Transverse colon (tissue), 4 donors: ENCODE measurements at regions not wholly inside any gene's neighbourhood (a gene's known extent, or its start where the extent isn't known, plus 50 kb on each side); places are given as distances from the start of the nearest gene placed in this dataset.

Experiments used
- DNase-seq: peaks from one replicate; pipeline ENCODE4 v3.0.0-alpha.2; 2019
- H3K27ac ChIP-seq, 4 donors: fragments of 200-600 bp; sonication (generic); 2 replicates each; pipeline ENCODE4 v1.5.1; 2016 to 2018; ENCODE audit warnings: inconsistent platforms in 4 of 4
- H3K27me3 ChIP-seq: fragments of 200-600 bp; sonication (generic); 2 replicates; pipeline ENCODE4 v1.5.1; 2017; ENCODE audit warnings: inconsistent platforms
- H3K36me3 ChIP-seq, 4 donors: fragments of 200-600 bp; sonication (generic); 2 replicates each; pipeline ENCODE4 v1.5.1; 2017 to 2019; ENCODE audit warnings: inconsistent platforms in 4 of 4
- H3K4me1 ChIP-seq, 4 donors: fragments of 200-600 bp; sonication (generic); 2 replicates each; pipeline ENCODE4 v1.5.1; 2017 to 2020; ENCODE audit warnings: inconsistent platforms in 4 of 4
- H3K4me3 ChIP-seq, 4 donors: fragments of 200-600 bp; sonication (generic); 1 replicate in 1 of 4; 2 replicates in 3 of 4; pipeline versions ENCODE4 v1.5.1 to v1.6.1; 2017 to 2019; ENCODE audit warnings: inconsistent platforms in 4 of 4
- H3K9me3 ChIP-seq, 2 donors: fragments of 200-600 bp; sonication (generic); 2 replicates each; pipeline ENCODE4 v1.5.1; 2017 to 2019; ENCODE audit warnings: inconsistent platforms in 2 of 2
- EP300 ChIP-seq: sonication (generic); formaldehyde crosslinking; IDR thresholded peaks from one replicate; pipeline ENCODE4 v1.6.1; 2017; ENCODE audit warnings: antibody characterized with exemption, low read depth
- POLR2A ChIP-seq: fragments of 450-650 bp; IDR thresholded peaks from one replicate; pipeline ENCODE4 v1.6.1; 2016; ENCODE audit warnings: antibody characterized with exemption, mild to moderate bottlenecking, moderate library complexity
- POLR2AphosphoS5 ChIP-seq, 3 donors: sonication (generic); formaldehyde crosslinking; IDR thresholded peaks; one replicate each; pipeline ENCODE4 v1.6.1; 2016; ENCODE audit warnings: antibody characterized with exemption in 3 of 3
- WGBS, 2 donors: methylation state at CpG; one replicate each; pipeline ENCODE4 v1.1.5; 2018; ENCODE audit warnings: low coverage in 1 of 2; 5-methylcytosine and 5-hydroxymethylcytosine counted together
- in situ Hi-C, 4 donors: fragments of 200-750 bp; cut with MboI; loops; one replicate each; pipeline versions ENCODE4 v1.15.0 to v1.15.1; 2017; ENCODE audit warnings: low sequenced_read_pairs in 3 of 4, low pct_ligation_motif_present in 1 of 4, low pct_unique_long_range_greater_than_20kb in 1 of 4
- intact Hi-C: fragments of 100-400 bp; cut with DNase I; formaldehyde crosslinking; loops from one replicate; pipeline ENCODE4 v1.15.1; 2023; ENCODE audit warnings: low total_unique reads
- TF ChIP-seq, protein P1 (sequence below), 5 experiments: fragments of 200-600 bp in 3 of 5; fragments of 450-650 bp in 2 of 5; sonication (generic) in 3 of 5; IDR thresholded peaks; 1 replicate in 2 of 5; 2 replicates in 3 of 5; pipeline ENCODE4 v1.5.1; 2016 to 2017; ENCODE audit warnings: antibody characterized with exemption in 5 of 5, inconsistent platforms in 3 of 5, mild to moderate bottlenecking in 2 of 5, moderate library complexity in 1 of 5

GRCh38 chr6:139695361-139695760 is 320.9 kb upstream of the CITED2 start:
- TF ChIP-seq POLR2AphosphoS5 (IDR thresholded peaks at IDR 0.05) = no peak
- no peak for TF ChIP-seq POLR2A
- no peak for TF ChIP-seq EP300
- TF ChIP-seq, protein P1, sequence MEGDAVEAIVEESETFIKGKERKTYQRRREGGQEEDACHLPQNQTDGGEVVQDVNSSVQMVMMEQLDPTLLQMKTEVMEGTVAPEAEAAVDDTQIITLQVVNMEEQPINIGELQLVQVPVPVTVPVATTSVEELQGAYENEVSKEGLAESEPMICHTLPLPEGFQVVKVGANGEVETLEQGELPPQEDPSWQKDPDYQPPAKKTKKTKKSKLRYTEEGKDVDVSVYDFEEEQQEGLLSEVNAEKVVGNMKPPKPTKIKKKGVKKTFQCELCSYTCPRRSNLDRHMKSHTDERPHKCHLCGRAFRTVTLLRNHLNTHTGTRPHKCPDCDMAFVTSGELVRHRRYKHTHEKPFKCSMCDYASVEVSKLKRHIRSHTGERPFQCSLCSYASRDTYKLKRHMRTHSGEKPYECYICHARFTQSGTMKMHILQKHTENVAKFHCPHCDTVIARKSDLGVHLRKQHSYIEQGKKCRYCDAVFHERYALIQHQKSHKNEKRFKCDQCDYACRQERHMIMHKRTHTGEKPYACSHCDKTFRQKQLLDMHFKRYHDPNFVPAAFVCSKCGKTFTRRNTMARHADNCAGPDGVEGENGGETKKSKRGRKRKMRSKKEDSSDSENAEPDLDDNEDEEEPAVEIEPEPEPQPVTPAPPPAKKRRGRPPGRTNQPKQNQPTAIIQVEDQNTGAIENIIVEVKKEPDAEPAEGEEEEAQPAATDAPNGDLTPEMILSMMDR (IDR thresholded peaks at IDR 0.05) = no peak
- DNase-seq = no peak
- intact Hi-C loops (no loop called here), in situ Hi-C loops (no loop called here)
- Histone ChIP-seq H3K9me3 (no peaks in the 10 kb centered on the region), H3K4me1 (peaks cover 0 to 27% (median 11%) of the 10 kb centered on the region in 4 donors), H3K4me3 (no peak overlapping the region), H3K27ac (no peak overlapping the region), H3K27me3 (no peaks in the 10 kb centered on the region), H3K36me3 (no peaks in the 10 kb centered on the region)
- WGBS, 2 donors = 74 to 100% methylated on average over 1 of the region's 1 CpG

- Histone ChIP-seq H3K36me3 (no peaks in the 10 kb centered on the region), H3K4me1 (peaks cover 0 to 12% (median 0%) of the 10 kb centered on the region in 4 donors), H3K9me3 (no peaks in the 10 kb centered on the region), H3K4me3 (no peak overlapping the region), H3K27ac (no peak overlapping the region), H3K27me3 (no peaks in the 10 kb centered on the region)
- DNase-seq = no peak
- WGBS, 2 donors = 79 to 92% methylated on average over 1 of the region's 1 CpG
- intact Hi-C loops = no loop called here
- TF ChIP-seq EP300 (no peak), POLR2AphosphoS5 (IDR thresholded peaks at IDR 0.05) (no peak)
- in situ Hi-C loops = no loop called here
These were observed 319.3 kb upstream of the CITED2 start for GRCh38 chr6:139693735-139694134.

DNA sequence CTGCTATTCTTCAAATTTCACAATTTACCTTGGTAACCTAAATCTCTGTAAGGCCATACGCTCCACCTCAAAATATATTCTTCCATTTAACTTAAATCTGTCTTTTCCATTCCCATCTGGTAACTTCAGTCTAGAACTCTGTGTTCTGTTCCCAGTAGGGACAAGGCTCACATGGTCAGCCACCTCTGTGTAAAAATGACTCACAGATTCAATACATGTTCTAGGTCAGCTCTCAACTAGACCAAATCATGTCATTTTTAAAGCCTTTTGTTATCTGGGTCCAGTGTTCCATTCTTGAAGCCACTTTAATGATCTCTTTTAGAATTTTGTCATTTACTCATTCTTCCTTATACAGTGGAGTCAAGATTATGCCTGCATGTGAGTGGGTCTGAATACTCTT is 315.6 kb upstream of the CITED2 start:
- H3K9me3 ChIP-seq = no peaks in the 10 kb centered on the region
- H3K27me3 ChIP-seq = no peaks in the 10 kb centered on the region
- no peak overlapping the region for H3K4me3 ChIP-seq
- in situ Hi-C loops = no loop called here
- H3K4me1 ChIP-seq = no peaks in the 10 kb centered on the region
- DNase-seq = no peak
- WGBS, 2 donors = 95 to 100% methylated on average over 1 of the region's 1 CpG
- intact Hi-C loops = no loop called here
- H3K27ac ChIP-seq = no peak overlapping the region
- no peaks in the 10 kb centered on the region for H3K36me3 ChIP-seq
- no peak for TF ChIP-seq POLR2A
- TF ChIP-seq POLR2AphosphoS5 (IDR thresholded peaks at IDR 0.05) = no peak
- TF ChIP-seq EP300 = no peak
- TF ChIP-seq, protein P1 (IDR thresholded peaks at IDR 0.05) = no peak

GRCh38 chr6:139687055-139687454 is 312.6 kb upstream of the CITED2 start:
- in situ Hi-C loops (no loop called here), intact Hi-C loops (no loop called here)
- 91% methylated on average over 2 of the region's 2 CpGs; no CpG with 5 or more reads in 1 of the 2 donors for WGBS, 2 donors
- Histone ChIP-seq H3K36me3 (no peaks in the 10 kb centered on the region), H3K27me3 (no peaks in the 10 kb centered on the region), H3K4me1 (no peaks in the 10 kb centered on the region), H3K27ac (no peak overlapping the region), H3K9me3 (no peaks in the 10 kb centered on the region), H3K4me3 (no peak overlapping the region)
- DNase-seq = no peak
- no peak for TF ChIP-seq EP300
- no peak for TF ChIP-seq POLR2A
- TF ChIP-seq, protein P1 (IDR thresholded peaks at IDR 0.05) = no peak
- no peak for TF ChIP-seq POLR2AphosphoS5 (IDR thresholded peaks at IDR 0.05)

- no peak overlapping the region for H3K4me3 ChIP-seq
- no peak for TF ChIP-seq POLR2AphosphoS5 (IDR thresholded peaks at IDR 0.05)
- no peak for TF ChIP-seq EP300
- TF ChIP-seq POLR2A = no peak
- TF ChIP-seq, protein P1 (IDR thresholded peaks at IDR 0.05) = no peak
- no peaks in the 10 kb centered on the region for H3K4me1 ChIP-seq
- in situ Hi-C loops (no loop called here), intact Hi-C loops (no loop called here)
- WGBS, 2 donors = 71 to 84% methylated on average over 4 to 5 of the region's 5 CpGs
- H3K9me3 ChIP-seq = no peaks in the 10 kb centered on the region
- no peak overlapping the region for H3K27ac ChIP-seq
- no peaks in the 10 kb centered on the region for H3K27me3 ChIP-seq
- no peak for DNase-seq
- H3K36me3 ChIP-seq = no peaks in the 10 kb centered on the region
These were observed 311.9 kb upstream of the CITED2 start for GRCh38 chr6:139686308-139686707.
